ENCODE measurements at regions not wholly inside any gene's neighbourhood (a gene's known extent, or its start where the extent isn't known, plus 50 kb on each side); places are given as distances from the start of the nearest gene placed in this dataset.
"Not testable (repeated sequence)": the region's sequence is repeated elsewhere in the genome, so short reads cannot be mapped to it uniquely, and the experiment has no call there.

- Mint-ChIP-seq H3K36me3 (ENCODE audit: low read depth) (no peaks in the 10 kb centered on the region), H3K27ac (no peak overlapping the region), H3K9me3 (no peaks in the 10 kb centered on the region), H3K4me1 (peaks cover 30% of the 10 kb centered on the region), H3K4me3 (no peak overlapping the region), H3K27me3 (ENCODE audit: low read depth, poor library complexity) (peaks cover 14% of the 10 kb centered on the region)
- no peak for DNase-seq
- no peak for TF ChIP-seq CTCF (IDR thresholded peaks at IDR 0.05)
These were observed 77.5 kb upstream of the PRR23C start for GRCh38 chr3:139122221-139122581.

GRCh38 chr3:139122612-139123011 is 77.9 kb upstream of the PRR23C start:
- peaks cover 14% of the 10 kb centered on the region for H3K27me3 Mint-ChIP-seq (ENCODE audit: low read depth, poor library complexity)
- DNase-seq = no peak
- H3K9me3 Mint-ChIP-seq = no peaks in the 10 kb centered on the region
- no peak overlapping the region for H3K27ac Mint-ChIP-seq
- TF ChIP-seq CTCF (IDR thresholded peaks at IDR 0.05) = no peak
- peaks cover 30% of the 10 kb centered on the region for H3K4me1 Mint-ChIP-seq
- H3K36me3 Mint-ChIP-seq (ENCODE audit: low read depth) = no peaks in the 10 kb centered on the region
- H3K4me3 Mint-ChIP-seq = no peak overlapping the region

GRCh38 chr3:139123377-139124095 is 78.8 kb upstream of the PRR23C start:
- Mint-ChIP-seq H3K9me3 (no peaks in the 10 kb centered on the region), H3K4me3 (no peak overlapping the region), H3K36me3 (ENCODE audit: low read depth) (no peaks in the 10 kb centered on the region), H3K27me3 (ENCODE audit: low read depth, poor library complexity) (peaks cover 14% of the 10 kb centered on the region), H3K27ac (no peak overlapping the region), H3K4me1 (peaks cover 33% of the 10 kb centered on the region)
- no peak for DNase-seq
- no peak for TF ChIP-seq CTCF (IDR thresholded peaks at IDR 0.05)

- Mint-ChIP-seq H3K4me1 (peaks cover 40% of the 10 kb centered on the region), H3K4me3 (no peak overlapping the region), H3K27me3 (ENCODE audit: low read depth, poor library complexity) (peaks cover 18% of the 10 kb centered on the region), H3K36me3 (ENCODE audit: low read depth) (no peaks in the 10 kb centered on the region), H3K27ac (no peak overlapping the region), H3K9me3 (no peaks in the 10 kb centered on the region)
- no peak for TF ChIP-seq CTCF (IDR thresholded peaks at IDR 0.05)
- DNase-seq = no peak
These were observed 79.5 kb upstream of the PRR23C start for GRCh38 chr3:139124197-139124596.

GRCh38 chr3:139127101-139127500 is 82.4 kb upstream of the PRR23C start:
- Mint-ChIP-seq H3K27ac (no peak overlapping the region), H3K4me3 (no peak overlapping the region), H3K4me1 (peaks cover 21% of the 10 kb centered on the region), H3K36me3 (ENCODE audit: low read depth) (no peaks in the 10 kb centered on the region), H3K9me3 (no peaks in the 10 kb centered on the region), H3K27me3 (ENCODE audit: low read depth, poor library complexity) (peaks cover 25% of the 10 kb centered on the region)
- DNase-seq = no peak
- TF ChIP-seq CTCF (IDR thresholded peaks at IDR 0.05) = no peak

GRCh38 chr3:139127629-139128028 is 82.9 kb upstream of the PRR23C start:
- H3K9me3 Mint-ChIP-seq; H3K36me3 Mint-ChIP-seq (ENCODE audit: low read depth); DNase-seq; H3K4me3 Mint-ChIP-seq; H3K27ac Mint-ChIP-seq: not testable (repeated sequence)
- peaks cover 22% of the 10 kb centered on the region for H3K27me3 Mint-ChIP-seq (ENCODE audit: low read depth, poor library complexity)
- H3K4me1 Mint-ChIP-seq = peaks cover 21% of the 10 kb centered on the region
